ENCODE measurements at regions not wholly inside any gene's neighbourhood (a gene's known extent, or its start where the extent isn't known, plus 50 kb on each side); places are given as distances from the start of the nearest gene placed in this dataset.
"Not testable (repeated sequence)": the region's sequence is repeated elsewhere in the genome, so short reads cannot be mapped to it uniquely, and the experiment has no call there.

DNA sequence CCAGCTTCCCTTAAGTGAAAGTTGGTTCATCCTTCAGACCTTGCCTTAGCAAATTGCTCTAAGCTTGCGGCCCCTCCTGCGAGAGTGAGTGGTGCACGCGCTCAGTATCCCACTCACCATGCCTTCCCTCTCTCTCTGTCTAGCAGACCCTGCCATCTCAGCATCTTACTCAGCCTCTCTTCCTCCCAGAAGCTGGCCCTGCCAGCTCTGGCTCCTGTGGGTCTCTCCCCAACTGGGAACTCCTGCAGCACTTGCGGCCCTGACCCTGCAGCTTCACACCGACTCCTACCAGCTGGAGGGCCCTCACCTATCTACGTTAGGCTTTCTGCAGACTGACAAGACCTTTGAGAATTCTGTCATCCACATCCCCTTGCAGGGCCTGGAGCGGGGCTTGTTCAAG, 286.1 kb upstream of the TLE3 start:
- H3K36me3 Mint-ChIP-seq: no peaks in the 10 kb centered on the region
- H3K4me3 Mint-ChIP-seq: no peak overlapping the region
- H3K9me3 Mint-ChIP-seq: peaks cover 4% of the 10 kb centered on the region
- ATAC-seq (no peak), DNase-seq (ENCODE audit: low spot score in 2 of 2) (no peak)
- H3K4me1 Mint-ChIP-seq: no peaks in the 10 kb centered on the region
- no peak overlapping the region for H3K27ac Mint-ChIP-seq

DNA sequence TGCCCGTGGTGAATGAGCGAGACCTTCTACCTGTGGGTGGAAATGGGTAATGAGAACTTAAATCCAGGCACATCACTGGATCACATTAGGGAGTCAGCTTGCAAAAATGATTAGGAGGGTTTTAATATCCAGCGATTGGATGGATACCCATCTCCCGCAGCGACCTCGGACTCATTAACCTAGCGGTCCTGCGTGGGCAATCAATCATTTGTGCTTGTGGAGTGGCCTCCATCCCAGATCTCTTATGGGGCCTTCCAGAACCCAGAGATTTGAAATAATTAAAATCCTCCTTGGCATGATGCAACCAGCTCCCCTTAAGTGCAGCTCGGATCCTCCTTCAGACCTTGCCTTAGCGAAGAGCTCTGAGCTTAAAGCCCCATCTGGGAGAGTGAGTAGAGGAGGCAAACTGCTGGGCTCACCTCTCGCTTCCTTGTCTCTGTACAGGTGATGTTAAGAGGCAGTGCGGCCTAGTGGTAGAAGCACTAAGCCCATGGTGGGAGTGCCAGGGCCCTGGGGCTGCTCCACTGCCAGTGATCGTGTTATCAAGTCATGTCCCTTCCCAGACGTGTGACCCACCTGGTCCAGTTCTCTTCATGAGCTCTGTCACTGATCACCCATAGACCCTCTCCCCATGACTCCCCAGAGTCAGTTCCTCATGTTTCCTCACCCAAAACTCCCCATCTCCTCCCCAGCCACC, 285.2 kb upstream of the TLE3 start:
- H3K4me3 Mint-ChIP-seq: no peak overlapping the region
- H3K36me3 Mint-ChIP-seq: no peaks in the 10 kb centered on the region
- DNase-seq (ENCODE audit: low spot score in 2 of 2) (no peak), ATAC-seq (no peak)
- no peaks in the 10 kb centered on the region for H3K4me1 Mint-ChIP-seq
- H3K27ac Mint-ChIP-seq: no peak overlapping the region
- H3K9me3 Mint-ChIP-seq: peaks cover 4% of the 10 kb centered on the region

DNA sequence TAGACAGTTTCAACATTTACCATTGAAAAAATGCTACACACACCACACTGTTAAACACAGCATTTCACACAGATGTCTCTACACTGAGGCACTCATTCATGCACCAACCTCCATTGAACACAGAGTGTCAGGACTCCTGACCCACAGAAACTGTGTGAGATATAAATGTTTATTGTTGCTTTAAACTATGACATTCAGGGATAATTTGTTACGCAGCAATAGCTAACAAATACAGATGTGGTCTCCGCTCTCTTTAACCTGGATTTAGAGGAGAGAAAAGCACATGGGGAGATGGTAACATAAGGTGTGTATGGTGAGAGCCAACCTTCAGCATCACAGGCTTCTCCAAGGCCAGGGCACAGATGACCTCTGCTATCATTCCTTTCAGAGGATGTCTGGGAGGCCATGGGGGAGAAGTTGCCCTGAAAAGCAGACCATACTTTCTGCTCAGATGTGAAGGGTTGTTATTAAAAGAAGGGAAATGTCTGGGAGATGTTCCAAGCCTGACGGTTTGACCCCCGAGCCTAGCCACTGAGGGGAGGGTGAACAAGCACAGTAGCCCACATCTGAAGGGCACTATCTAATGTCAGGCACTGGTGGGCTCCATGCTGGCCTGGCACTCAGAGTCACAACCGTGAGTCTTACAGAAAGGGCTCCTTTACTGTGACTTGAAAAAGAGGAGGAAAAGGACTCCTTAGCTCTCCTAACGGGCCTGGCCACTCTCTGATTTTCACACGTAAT, 284.5 kb upstream of the TLE3 start:
- ATAC-seq (no peak), DNase-seq (ENCODE audit: low spot score in 2 of 2) (no peak)
- Mint-ChIP-seq H3K36me3 (no peaks in the 10 kb centered on the region), H3K4me3 (no peak overlapping the region), H3K27ac (no peak overlapping the region), H3K9me3 (peaks cover 4% of the 10 kb centered on the region), H3K4me1 (no peaks in the 10 kb centered on the region)

DNA sequence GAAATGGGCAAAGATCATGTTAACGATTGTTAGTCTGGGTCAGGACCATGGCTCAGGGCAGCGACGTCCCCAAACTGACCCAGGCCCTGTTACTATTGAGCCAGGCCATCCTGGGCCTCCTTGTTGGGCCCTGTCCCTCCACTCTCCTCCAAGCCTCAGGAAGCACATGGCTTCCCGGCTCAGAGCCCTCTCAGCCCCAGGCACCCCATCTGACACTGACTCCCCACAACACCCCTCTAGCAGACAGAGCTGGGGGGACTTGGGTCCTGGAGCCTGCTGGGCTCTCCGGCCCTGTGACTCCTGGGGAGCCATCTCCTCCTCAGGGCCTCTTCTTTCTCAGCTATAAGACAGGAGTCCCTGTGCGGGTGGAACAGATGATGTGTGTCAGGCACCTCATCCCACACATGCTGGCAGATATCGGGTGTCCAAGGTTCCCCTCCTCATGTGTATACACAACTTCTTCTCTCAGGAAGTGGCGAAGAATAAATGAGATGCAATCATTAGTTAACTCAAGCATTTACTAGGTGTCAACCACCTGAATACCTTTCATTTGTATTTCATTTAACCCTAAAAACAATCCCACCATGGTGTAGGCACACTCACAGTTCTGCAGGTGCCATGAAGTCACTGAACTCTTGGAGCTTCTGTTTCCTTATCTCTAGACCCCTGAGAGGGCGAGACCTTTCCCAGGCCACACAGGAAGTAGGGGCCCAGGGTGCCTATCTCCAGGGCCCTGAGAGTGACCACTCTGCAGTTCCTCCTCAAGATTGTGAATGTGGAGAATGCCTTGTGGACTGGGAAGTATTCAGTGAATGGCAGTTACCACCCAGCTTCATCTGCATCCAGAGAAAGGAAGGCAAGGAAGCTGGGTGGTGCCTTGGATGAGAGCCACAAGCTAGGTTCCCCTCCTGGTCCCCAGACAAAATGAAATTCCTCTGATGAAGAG, 282.5 kb upstream of the TLE3 start:
- H3K9me3 Mint-ChIP-seq: peaks cover 4% of the 10 kb centered on the region
- H3K4me3 Mint-ChIP-seq: no peak overlapping the region

DNA sequence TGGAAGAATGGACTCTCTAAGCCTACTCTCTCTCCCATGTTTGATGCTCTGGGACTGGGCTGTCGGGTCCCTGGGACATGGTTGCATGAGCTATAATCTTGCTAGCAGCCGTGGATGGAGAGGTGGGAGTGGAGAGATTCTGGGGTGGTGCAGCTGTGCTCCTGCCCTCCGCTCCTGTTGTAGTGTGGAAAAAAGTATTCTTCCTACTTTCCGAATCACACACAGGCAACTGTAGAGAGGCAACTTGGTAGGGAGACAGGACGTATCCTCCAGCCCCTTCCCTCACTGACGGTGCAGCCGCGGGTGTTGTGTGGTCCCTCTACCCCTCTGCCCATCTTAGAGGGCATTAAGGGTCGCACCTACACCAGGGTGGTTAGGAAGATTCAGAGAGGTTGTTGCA, 281.4 kb upstream of the TLE3 start:
- H3K9me3 Mint-ChIP-seq: peaks cover 4% of the 10 kb centered on the region
- DNase-seq (ENCODE audit: low spot score in 2 of 2): no peak
- no peak overlapping the region for H3K27ac Mint-ChIP-seq
- no peak overlapping the region for H3K4me3 Mint-ChIP-seq
- H3K4me1 Mint-ChIP-seq: peaks cover 6% of the 10 kb centered on the region
- no peaks in the 10 kb centered on the region for H3K36me3 Mint-ChIP-seq
- ATAC-seq: no peak

More for the DNA sequence above, 282.5 kb upstream of the TLE3 start:
- Mint-ChIP-seq H3K36me3 (no peaks in the 10 kb centered on the region), H3K27ac (no peak overlapping the region), H3K4me1 (peaks cover 6% of the 10 kb centered on the region)
- no peak for DNase-seq (ENCODE audit: low spot score in 2 of 2)
- no peak for ATAC-seq

DNA sequence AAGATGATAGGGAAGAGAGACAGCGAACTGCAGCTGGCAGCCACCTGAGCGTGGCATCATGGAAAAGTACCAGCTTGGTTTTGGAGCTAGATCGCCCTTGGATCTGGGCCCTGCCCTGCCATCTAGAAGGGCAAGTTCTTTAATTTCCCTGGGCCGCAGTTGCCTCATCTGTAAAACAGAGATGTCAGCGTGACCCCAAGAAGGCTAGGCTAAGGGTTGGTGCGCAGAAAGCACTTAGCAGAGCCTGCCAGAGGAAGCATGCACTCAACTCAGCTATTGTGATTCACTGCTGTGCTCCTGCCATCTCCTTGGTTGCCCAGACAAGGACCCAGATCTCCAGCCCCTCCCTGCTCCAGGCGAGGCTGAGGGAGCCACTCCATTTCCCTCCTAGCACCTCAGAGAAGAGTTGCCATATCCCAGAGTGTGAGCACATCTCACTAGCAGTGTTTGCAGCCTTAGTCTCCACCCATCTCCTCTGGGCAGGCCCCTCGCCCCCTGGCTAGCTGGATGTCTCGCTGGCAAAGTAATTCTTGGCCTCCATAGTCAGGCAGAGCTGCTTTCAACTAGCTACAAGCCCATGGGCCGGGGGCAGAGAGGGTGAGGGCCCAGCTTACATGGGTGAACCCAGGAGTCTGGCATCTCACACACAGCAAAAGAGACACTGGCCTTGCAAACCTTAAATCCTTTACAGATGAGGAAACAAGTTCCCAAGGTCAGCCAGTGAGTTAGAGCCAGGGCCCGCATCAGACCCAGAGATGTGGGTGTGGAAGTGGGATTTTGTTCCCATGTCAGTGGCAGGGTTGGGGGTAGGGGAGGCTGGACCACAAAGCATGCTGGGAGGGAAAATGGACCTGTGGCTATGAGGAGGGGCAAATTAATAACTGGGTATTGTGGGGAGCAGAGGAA, 280.7 kb upstream of the TLE3 start:
- ATAC-seq: no peak
- Mint-ChIP-seq H3K27ac (no peak overlapping the region), H3K9me3 (peaks cover 4% of the 10 kb centered on the region)

DNA sequence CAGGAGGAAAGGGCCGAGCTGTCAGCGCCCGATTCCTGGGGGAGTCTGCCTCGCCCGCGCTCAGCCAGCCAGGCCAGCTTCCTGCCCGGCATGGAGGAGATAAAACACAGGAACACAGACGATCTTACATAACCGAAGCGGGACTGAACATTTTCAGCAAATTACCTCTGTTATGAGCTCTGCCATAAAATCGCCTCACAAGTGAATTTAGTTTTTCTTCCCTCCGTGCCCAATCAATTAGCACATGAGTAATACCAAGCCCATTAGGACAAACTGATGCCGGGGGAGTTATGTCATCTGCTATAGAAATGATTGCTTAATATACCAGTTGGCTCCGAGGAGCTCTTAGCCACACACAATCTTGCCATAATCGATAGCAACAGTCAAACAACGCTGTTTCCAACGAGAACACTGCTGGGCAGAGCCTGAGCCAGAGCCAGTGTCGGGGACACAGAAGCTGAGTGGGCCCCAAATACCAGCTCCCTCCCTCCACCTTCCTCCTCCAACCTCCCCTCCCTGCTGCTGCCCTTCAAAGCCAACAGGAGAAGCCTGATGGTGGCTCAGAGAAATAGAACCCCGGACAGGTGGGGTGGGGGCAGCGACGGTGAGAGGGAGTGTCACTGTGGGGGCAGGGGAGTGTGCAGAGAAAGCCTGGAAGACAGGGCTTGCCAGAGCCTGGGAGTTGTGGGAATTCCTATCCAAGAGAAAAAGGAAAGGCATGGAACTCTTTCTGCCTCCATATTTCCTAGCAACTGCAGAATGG, 279.4 kb upstream of the TLE3 start:
- Mint-ChIP-seq H3K36me3 (no peaks in the 10 kb centered on the region), H3K27ac (no peak overlapping the region), H3K4me1 (peaks cover 6% of the 10 kb centered on the region), H3K9me3 (peaks cover 3% of the 10 kb centered on the region), H3K4me3 (no peak overlapping the region)
- ATAC-seq (no peak), DNase-seq (ENCODE audit: low spot score in 2 of 2) (no peak)

More for the DNA sequence above, 280.7 kb upstream of the TLE3 start:
- DNase-seq (ENCODE audit: low spot score in 2 of 2): no peak
- Mint-ChIP-seq H3K4me1 (peaks cover 6% of the 10 kb centered on the region), H3K36me3 (no peaks in the 10 kb centered on the region), H3K4me3 (no peak overlapping the region)

DNA sequence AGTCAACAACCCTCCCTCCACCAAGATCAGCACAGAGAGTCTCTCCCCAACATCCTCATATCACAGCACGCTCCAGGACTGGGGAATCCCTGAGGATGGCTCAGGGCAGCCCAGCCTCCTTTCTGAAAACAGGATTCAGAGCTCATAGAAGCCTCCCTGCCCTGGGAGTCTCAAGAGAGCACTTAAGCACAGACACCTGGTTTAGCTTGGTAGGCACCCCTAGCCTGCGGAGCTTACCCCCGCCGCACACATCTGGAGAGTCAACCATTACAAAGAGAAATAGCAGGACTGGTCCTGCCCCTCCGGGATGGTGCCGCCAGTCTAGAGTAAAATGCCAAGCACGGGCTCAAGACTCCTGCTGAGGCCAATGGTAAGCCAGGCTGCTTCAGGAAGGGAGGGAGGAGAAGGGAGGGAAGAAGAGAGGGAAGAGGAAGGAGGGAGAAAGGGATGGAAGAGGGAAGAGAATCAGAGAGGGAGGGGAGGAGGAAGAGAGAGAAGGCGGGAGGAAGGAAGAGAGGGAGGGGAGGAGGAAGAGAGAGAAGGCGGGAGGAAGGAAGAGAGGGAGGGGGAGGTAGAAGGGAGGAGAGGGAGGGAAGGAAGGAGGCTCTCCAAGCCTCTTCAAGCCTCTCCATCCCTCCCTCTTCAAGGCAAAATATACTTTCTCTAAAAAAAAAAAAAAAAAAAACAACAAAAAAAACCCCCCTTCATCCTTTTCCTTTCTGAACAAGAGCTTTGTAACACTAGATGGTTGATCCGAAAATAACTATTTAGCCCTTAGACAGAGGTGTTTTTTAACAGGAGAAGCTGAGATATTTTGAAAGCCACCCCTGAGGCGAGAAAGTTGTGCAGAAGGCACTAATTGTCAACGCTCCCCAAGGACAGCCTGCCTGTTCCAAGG, 278.6 kb upstream of the TLE3 start:
- Mint-ChIP-seq H3K36me3 (no peaks in the 10 kb centered on the region), H3K9me3 (no peaks in the 10 kb centered on the region), H3K27ac (no peak overlapping the region), H3K4me3 (no peak overlapping the region), H3K4me1 (peaks cover 6% of the 10 kb centered on the region)
- DNase-seq (ENCODE audit: low spot score in 2 of 2) (no peak), ATAC-seq (no peak)

DNA sequence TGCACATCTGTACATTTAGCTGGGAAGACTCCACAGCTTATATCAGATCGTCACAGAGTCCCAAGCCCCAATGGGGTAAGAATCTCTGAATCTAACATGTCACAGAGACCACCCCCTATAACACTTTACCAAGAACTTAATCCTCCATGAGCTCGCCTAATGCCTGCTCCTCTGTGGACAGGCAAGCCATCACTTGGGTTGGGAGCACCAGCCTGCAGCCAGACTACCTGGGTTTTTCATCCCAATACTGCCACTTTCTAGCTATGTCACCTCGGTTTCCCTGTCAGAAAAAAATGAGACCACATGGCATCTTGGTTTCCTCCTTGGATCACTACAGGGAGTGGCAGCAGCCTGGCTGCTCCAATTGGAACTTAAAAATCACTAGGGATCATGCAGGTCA, 277.9 kb upstream of the TLE3 start:
- Mint-ChIP-seq H3K9me3 (no peaks in the 10 kb centered on the region), H3K27ac (no peak overlapping the region), H3K4me1 (peaks cover 6% of the 10 kb centered on the region), H3K36me3 (no peaks in the 10 kb centered on the region), H3K4me3 (no peak overlapping the region)
- DNase-seq (ENCODE audit: low spot score in 2 of 2): no peak
- ATAC-seq: no peak

DNA sequence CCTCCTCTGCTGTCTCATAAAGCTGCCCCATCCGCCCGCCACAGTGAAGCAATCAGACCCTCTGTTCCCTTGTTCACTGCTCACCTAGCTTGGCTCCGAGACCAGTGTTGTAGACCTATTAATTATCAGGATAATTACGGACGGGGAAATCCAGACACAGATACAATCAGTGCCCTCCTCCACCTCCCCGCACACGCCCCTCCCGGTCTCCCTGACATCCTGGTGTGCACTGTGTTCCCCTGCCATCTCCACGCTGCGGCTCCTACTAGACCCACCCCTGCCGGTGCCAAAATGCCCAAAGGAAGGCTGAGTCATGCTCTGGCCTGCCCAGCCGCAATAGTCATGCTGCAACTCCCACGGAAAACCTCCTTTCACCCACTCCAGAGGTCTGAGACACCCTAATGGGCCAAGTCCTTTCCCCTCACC, 277.3 kb upstream of the TLE3 start:
- Mint-ChIP-seq H3K4me1 (peaks cover 6% of the 10 kb centered on the region), H3K9me3 (no peaks in the 10 kb centered on the region), H3K4me3 (no peak overlapping the region), H3K27ac (no peak overlapping the region), H3K36me3 (no peaks in the 10 kb centered on the region)
- DNase-seq (ENCODE audit: low spot score in 2 of 2) (no peak), ATAC-seq (no peak)

DNA sequence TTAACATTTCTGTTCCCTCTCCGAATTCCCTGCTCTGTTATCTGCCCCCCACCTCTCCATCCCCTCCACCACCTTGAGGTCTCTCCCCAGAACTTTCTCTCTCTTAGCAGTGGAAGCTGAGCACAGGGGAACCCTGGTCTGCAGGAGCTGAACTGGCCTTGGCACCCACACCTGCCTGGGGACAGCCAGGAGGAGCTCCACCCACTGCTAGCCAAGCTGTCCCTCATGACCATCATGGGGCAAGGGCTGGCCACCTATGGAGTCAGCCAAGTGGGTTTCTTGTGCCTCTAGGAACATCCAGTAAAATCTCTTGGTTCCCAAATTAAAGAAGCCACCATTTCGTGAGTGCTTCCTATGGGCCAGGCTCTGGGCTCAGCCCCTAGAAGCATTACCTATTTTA, 276.4 kb upstream of the TLE3 start:
- Mint-ChIP-seq H3K4me3 (no peak overlapping the region), H3K9me3 (no peaks in the 10 kb centered on the region), H3K36me3 (no peaks in the 10 kb centered on the region), H3K27ac (no peak overlapping the region), H3K4me1 (peaks cover 6% of the 10 kb centered on the region)
- no peak for DNase-seq (ENCODE audit: low spot score in 2 of 2)
- ATAC-seq: no peak

DNA sequence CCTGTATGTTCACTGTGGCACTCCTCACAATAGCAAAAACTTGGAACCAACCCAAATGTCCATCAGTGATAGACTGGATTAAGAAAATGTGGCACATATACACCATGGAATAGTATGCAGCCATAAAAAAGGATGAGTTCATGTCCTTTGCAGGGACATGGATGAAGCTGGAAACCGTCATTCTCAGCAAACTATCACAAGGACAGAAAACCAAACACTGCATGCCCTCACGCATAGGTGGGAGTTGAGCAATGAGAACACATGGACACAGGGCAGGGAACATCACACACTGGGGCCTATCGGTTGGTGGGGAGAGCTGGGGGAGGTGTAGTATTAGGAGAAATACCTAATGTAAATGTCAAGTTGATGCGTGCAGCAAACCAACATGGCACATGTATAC, 275.7 kb upstream of the TLE3 start:
- not testable (repeated sequence) for ATAC-seq; H3K27ac Mint-ChIP-seq; H3K9me3 Mint-ChIP-seq; DNase-seq (ENCODE audit: low spot score in 2 of 2); H3K4me3 Mint-ChIP-seq; H3K4me1 Mint-ChIP-seq; H3K36me3 Mint-ChIP-seq

DNA sequence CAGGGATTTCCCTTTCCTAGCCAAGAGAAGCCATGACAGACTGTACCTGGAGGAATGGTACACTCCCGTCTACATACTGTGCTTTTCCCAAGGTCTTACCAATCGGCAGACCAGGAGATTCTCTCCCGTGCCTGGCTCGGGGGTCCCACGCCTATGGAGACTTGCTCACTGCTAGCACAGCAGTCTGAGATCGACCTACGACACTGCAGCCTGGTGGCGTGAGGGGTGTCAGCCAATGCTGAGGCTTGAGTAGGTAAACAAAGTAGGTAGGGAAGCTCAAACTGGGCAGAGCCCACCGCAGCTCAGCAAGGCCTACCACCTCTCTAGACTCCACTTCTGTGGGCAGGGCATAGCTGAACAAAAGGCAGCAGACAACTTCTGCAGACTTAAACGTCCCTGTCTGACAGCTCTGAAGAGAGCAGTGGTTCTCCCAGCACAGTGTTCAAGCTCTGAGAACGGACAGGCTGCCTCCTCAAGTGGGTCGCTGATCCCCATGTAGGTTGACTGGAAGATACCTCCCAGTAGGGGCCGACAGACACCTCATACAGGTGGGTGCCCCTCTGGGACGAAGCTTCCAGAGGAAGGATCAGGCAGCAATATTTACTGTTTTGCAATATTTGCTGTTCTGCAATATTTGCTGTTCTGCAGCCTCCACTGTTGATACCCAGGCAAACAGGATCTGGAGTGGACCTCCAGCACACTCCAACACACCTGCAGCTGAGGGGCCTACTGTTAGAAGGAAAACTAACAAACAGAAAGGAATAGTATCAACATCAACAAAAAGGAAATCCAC, 270.4 kb upstream of the TLE3 start:
- DNase-seq (ENCODE audit: low spot score in 2 of 2); H3K4me1 Mint-ChIP-seq; H3K4me3 Mint-ChIP-seq; H3K9me3 Mint-ChIP-seq; H3K36me3 Mint-ChIP-seq; H3K27ac Mint-ChIP-seq; ATAC-seq: not testable (repeated sequence)
